ENCODE measurements at regions not wholly inside any gene's neighbourhood (a gene's known extent, or its start where the extent isn't known, plus 50 kb on each side); places are given as distances from the start of the nearest gene placed in this dataset.

DNA sequence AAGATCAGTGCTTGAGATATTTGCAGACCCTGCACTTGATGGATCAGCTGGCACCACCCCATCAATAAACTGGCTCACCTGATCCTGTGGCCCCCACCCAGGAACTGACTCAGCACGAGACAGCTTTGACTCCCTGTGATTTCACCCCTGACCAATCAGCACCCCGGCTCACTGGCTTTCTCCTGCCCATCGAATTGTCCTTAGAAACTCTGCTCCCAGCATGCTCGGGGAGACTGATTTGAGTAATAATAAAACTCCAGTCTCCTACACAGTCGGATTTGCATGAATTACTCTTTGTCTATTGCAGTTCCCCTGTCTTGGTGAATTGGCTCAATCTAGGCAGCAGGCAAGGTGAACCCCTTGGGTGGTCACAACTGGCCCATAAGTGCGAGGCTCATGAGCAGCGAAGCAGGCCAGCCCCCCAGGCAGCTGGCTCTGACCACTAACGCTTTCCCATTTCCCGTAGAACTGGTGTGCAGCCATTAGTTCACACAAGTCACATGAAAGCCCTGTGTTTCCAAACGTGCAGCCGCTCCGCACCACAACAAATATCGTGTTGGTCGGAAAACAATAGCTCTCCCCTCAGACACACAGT is 79.6 kb downstream of the RSPH3 start:
- Mint-ChIP-seq H3K9me3 (no peaks in the 10 kb centered on the region), H3K27ac (peak overlapping the region; percentile 6), H3K36me3 (no peaks in the 10 kb centered on the region), H3K4me3 (no peak overlapping the region), H3K4me1 (peaks cover 16% of the 10 kb centered on the region)
- ATAC-seq (no peak), DNase-seq (ENCODE audit: low spot score in 2 of 2) (no peak)

DNA sequence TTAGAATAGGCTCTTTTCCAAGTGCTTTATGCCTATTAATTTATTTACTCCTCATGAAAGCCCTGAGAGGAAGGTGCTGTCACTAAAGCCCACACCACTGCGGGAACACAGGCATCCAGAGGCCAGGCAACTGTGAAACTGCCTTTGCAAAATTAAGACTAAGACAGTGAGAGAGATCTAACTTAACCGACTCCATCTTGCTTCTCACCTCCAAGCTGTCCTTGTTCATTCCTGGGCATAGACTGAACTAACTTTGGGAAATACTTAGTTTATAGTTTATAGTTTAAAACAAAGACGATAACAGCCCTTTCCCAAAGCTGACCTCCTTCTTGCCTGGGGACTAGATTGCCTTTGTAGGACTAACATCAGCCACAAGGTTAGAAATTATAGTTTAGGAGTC is 80.1 kb downstream of the RSPH3 start:
- Mint-ChIP-seq H3K4me1 (peaks cover 22% of the 10 kb centered on the region), H3K36me3 (no peaks in the 10 kb centered on the region), H3K27ac (no peak overlapping the region), H3K9me3 (no peaks in the 10 kb centered on the region), H3K4me3 (no peak overlapping the region)
- no peak for DNase-seq (ENCODE audit: low spot score in 2 of 2)
- ATAC-seq, result no peak

DNA sequence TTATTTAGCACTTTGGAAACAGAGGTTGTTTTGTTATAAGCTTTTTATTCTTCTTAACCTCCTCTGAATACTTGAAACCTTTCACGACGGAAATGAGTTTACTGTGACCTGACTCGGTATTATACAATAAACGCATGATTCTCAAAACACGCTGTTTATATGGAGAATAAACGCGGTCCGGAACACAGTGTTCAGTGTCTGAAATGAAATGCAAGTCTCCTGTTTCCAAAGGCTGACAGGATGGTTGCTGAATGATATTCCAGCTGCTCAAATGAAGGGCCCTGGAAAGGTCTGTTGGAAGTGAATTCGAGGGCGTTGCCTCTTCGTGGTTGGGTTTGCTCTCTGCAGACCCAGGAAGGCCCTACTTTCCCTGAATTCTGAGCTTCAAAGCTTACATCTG is 83.4 kb downstream of the RSPH3 start:
- Mint-ChIP-seq H3K4me3 (no peak overlapping the region), H3K4me1 (peaks cover 48% of the 10 kb centered on the region), H3K9me3 (no peaks in the 10 kb centered on the region), H3K36me3 (no peaks in the 10 kb centered on the region), H3K27ac (no peak overlapping the region)
- ATAC-seq, result no peak
- no peak for DNase-seq (ENCODE audit: low spot score in 2 of 2)

DNA sequence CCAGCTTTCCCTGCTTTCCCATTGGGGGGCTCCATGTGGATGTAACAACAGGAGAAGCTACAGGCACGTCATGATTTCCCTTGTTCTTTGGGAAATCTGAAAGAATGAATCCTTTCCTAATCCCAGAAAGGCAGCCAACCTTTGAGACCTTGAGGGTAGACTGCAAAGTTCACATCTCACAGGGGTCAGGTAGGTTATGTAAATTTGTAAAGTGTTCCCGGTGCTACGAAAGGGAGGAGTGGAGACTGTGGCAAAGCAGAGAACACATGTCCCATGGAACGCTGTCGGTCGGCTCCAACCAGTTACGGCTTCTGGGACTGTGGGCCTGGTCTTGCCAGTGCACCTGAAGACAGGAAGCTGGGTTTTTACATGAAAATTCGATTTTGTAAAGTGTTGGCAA is 85.1 kb downstream of the RSPH3 start:
- no peak overlapping the region for H3K4me3 Mint-ChIP-seq
- ATAC-seq (no peak), DNase-seq (ENCODE audit: low spot score in 2 of 2) (no peak)
- H3K27ac Mint-ChIP-seq, result peak overlapping the region; percentile 64
- H3K36me3 Mint-ChIP-seq, result no peaks in the 10 kb centered on the region
- no peaks in the 10 kb centered on the region for H3K9me3 Mint-ChIP-seq
- H3K4me1 Mint-ChIP-seq, result peaks cover 61% of the 10 kb centered on the region

DNA sequence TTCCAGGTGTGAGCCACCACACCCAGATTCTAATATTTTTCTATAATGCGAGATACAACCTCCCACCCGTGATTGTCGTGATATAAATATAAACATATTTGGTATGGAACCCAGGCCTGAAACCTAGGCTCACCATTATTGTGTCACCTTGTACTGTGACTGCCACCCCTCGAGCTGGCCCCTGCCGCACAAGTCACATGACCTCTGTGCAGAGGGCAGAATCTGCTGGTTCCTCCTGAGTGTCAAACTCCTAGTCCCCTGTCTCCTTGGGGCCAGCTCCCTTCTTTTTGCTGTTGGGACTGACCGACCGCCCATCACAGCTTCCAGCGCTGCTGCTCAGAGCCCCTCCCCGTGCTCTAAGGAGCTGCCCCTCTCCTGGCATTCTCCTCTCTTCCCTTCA is 86.4 kb downstream of the RSPH3 start:
- Mint-ChIP-seq H3K36me3 (no peaks in the 10 kb centered on the region), H3K9me3 (no peaks in the 10 kb centered on the region), H3K4me3 (no peak overlapping the region), H3K4me1 (peaks cover 61% of the 10 kb centered on the region), H3K27ac (peak overlapping the region; percentile 39)
- ATAC-seq, result no peak
- no peak for DNase-seq (ENCODE audit: low spot score in 2 of 2)

DNA sequence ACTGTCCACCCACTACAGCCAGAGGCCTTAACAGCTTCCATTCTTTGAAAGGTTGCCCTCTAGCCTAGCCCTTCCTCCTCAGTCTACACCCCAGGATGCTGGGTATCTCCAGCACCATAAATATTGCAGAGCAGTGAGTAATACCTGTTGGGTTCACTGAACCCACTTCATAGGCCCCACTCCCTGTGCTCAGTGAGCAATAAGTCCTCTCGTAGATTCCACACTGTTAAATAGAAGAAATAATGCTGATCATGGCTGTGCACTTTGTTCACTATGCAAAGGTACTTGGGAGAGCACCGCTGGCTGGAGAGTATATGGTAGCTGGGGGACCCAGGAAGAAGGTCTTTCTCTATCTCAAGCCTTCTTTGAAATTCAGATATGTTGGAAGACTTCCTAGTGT is 87.3 kb downstream of the RSPH3 start:
- Mint-ChIP-seq H3K4me1 (peaks cover 55% of the 10 kb centered on the region), H3K9me3 (no peaks in the 10 kb centered on the region), H3K27ac (peak overlapping the region; percentile 89), H3K4me3 (peak overlapping the region; percentile 51), H3K36me3 (no peaks in the 10 kb centered on the region)
- DNase-seq (ENCODE audit: low spot score in 2 of 2), result no peak
- ATAC-seq, result peak; percentile 76

DNA sequence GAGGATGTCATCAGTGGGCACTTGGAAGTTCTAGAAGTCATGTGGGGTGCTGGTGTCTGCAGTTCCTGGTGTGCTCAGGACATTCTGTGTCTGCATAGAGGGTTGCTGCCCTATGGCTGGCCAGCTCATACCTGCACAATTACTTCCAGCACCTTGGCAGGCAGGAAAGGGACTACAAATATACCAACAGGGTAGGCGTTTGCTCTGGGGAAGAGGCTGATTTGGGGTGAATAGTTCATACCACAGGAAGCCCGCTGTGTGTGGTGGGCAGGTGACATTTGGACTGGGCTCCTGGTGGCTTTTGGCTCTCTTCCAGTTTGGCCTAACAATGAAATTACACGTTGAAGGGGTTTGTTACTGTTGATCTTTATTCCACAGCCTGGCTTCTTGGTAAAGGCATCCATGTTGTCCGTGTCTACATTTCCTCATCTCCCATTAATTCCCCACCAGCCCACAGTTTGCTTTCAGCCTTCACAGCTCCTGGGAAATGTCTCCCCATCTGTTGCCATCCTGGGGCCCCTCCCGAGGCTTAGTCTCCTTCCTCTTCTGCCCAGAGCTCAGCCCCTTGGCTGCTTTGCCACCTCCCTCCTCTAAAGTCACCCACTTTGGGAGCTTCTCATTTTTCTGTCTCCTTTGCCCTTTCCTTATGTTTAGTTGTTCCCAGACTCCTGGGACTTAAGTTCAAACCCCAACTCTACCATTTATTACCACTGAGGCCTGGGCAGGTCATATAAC is 88.1 kb downstream of the RSPH3 start:
- peak; percentile 78 for ATAC-seq
- H3K9me3 Mint-ChIP-seq, result peaks cover 2% of the 10 kb centered on the region
- peaks cover 48% of the 10 kb centered on the region for H3K4me1 Mint-ChIP-seq
- H3K27ac Mint-ChIP-seq, result peak overlapping the region; percentile 89
- peak overlapping the region; percentile 51 for H3K4me3 Mint-ChIP-seq
- no peak for DNase-seq (ENCODE audit: low spot score in 2 of 2)
- H3K36me3 Mint-ChIP-seq, result no peaks in the 10 kb centered on the region

DNA sequence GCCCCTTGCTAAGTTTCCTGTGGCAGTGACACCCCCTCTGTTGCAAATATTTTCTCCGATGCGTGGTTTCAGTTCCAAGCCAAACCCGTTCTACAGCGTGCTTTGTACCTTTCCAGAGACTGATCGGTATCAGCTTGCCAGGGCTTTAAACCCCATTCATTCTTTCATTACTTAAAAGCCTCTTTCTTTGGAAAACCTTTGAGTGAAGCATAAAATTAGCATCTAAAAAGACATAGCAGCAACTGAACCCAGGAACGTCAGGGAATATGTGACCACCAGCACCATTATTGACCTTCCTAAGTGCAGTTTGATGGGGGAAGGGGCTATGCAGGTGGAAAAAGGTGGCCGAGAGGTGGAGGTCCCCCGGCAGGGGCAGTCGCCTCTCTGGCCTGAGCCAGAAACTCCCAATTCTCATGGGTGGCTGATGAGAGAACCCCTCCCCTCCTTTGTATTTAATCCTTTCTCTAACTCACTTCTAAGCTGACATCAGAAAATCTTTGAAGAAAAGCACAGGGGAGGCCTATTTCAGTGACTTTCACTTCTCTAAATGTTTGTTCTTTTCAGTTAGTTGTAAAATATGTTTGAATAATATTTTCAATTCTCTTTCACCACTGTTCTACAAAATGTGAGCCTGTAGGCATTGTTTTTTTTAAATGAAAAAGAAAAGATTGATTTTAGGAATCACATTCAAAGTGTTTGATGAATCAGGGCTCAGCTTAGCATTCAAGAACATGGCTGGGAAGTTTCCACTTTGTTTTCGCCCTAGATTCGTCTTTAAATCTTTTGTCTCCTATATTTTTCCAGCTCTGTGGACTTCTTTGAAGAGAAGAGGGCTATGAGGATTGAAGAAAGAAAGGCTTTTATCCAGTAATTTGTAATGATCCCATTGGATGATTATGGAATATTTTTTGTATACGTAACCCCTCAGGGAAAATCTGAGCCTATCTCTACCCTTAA is 89.2 kb downstream of the RSPH3 start:
- no peak for DNase-seq (ENCODE audit: low spot score in 2 of 2)
- H3K4me3 Mint-ChIP-seq, result peak overlapping the region; percentile 42

DNA sequence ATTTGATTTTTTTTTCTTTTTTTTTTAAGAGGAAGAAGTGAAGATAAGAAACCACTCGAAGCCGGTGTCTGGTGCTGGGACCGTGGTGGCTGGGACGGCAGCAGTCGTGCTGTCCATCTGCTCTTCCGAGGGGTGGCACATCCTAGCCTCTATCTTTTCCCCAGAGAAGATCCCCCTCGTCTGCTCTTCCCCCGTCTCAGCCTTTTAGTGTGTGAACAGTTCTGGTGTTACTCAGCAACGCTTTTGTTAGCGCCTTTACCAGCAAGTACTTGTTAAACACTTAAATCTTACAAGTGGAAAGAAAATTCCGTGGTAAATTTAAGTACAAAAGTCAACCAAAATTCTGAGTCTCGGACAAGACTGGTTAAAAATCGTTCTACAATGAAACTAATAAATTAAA is 90.1 kb downstream of the RSPH3 start:
- H3K4me1 Mint-ChIP-seq, result peaks cover 40% of the 10 kb centered on the region
- no peaks in the 10 kb centered on the region for H3K36me3 Mint-ChIP-seq
- peaks cover 17% of the 10 kb centered on the region for H3K9me3 Mint-ChIP-seq
- peak overlapping the region; percentile 42 for H3K4me3 Mint-ChIP-seq
- no peak for DNase-seq (ENCODE audit: low spot score in 2 of 2)
- no peak for ATAC-seq
- H3K27ac Mint-ChIP-seq, result peak overlapping the region; percentile 35

More for the DNA sequence above, 89.2 kb downstream of the RSPH3 start:
- Mint-ChIP-seq H3K4me1 (peaks cover 48% of the 10 kb centered on the region), H3K27ac (peak overlapping the region; percentile 35), H3K9me3 (peaks cover 8% of the 10 kb centered on the region), H3K36me3 (no peaks in the 10 kb centered on the region)
- no peak for ATAC-seq

DNA sequence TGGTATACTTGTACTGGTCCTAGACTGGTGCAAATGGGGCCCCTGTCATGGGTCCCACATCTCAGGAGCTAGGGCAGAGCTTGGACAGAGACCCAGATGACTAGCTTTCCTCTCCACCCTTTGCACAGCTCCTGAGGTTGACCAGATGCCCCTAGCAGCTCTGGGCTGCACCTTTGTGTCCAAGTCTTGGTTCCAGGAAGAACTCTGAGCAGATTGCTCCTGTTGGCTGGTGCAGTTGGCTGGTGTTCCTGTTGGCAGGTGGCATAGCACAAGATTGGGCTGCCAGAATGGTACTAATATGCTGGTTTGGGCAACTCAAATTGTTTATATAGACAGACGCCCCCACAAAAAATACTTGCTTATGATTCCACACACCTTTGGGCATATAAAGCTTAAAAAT is 89.4 kb upstream of the EZR start:
- no peak overlapping the region for H3K27ac Mint-ChIP-seq
- no peak for DNase-seq (ENCODE audit: low spot score in 2 of 2)
- peaks cover 30% of the 10 kb centered on the region for H3K4me1 Mint-ChIP-seq
- no peaks in the 10 kb centered on the region for H3K36me3 Mint-ChIP-seq
- no peak overlapping the region for H3K4me3 Mint-ChIP-seq
- peaks cover 22% of the 10 kb centered on the region for H3K9me3 Mint-ChIP-seq
- no peak for ATAC-seq

DNA sequence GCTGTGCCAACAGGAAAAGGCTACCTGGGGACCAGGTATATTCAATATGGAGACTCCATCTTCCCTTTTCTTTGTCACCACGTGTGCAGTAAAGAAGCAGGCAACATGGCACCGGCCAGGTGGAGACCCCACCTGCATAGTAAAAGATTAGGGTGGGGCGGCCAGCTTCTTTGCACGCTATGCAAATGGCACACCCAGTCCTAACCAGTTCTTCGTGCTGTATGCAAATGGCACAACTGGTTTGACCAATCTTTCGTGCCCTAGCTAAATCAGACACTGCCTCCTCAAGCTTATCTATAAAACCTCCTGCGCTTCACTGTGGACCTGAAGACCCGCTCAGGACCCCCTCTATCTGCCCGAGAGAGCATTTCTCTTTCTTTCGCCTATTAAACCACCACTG is 88.8 kb upstream of the EZR start:
- H3K4me1 Mint-ChIP-seq, result peaks cover 27% of the 10 kb centered on the region
- ATAC-seq (no peak), DNase-seq (ENCODE audit: low spot score in 2 of 2) (no peak)
- H3K36me3 Mint-ChIP-seq, result no peaks in the 10 kb centered on the region
- no peak overlapping the region for H3K4me3 Mint-ChIP-seq
- H3K27ac Mint-ChIP-seq, result no peak overlapping the region
- H3K9me3 Mint-ChIP-seq, result peaks cover 22% of the 10 kb centered on the region

DNA sequence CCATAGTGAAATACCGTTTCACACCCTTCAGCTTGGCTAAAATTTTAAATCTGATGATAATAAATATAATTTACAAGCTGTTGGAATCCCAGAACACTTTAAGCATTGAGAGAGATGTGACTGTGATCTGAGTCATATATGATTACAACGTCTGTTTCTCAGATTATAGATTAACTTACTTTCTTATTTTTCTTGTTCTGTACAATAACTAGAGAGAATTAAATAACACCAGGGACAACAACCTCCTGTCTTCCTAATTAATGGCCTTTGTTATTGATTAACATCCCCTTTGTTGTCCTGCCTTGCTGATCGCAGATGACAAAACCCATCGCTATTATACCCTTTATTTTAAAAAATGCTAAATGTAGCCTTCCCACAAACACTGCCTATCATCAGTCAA is 87.8 kb upstream of the EZR start:
- DNase-seq (ENCODE audit: low spot score in 2 of 2) (no peak), ATAC-seq (no peak)
- H3K9me3 Mint-ChIP-seq, result peaks cover 22% of the 10 kb centered on the region
- peaks cover 17% of the 10 kb centered on the region for H3K4me1 Mint-ChIP-seq
- H3K4me3 Mint-ChIP-seq, result no peak overlapping the region
- no peaks in the 10 kb centered on the region for H3K36me3 Mint-ChIP-seq
- no peak overlapping the region for H3K27ac Mint-ChIP-seq

DNA sequence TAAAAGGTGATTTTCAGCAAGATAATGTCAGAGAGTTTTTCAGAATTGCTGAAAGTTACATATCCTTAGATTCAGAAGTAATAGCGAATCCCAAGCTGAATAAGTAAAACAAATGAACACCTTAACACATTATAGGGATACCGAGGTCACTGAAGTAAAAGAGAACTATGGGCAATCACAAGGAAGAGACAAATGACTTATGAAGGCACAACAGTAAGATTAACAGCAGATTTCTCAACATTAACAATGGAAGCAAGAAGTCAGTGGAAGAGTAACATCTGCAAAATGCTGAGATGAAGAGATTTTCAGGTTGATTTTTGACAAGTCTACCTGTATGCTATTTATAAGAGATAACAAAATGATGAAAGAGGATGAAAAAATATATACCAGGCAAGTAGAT is 86.1 kb upstream of the EZR start:
- no peak for ATAC-seq
- no peak overlapping the region for H3K4me3 Mint-ChIP-seq
- peaks cover 22% of the 10 kb centered on the region for H3K9me3 Mint-ChIP-seq
- DNase-seq (ENCODE audit: low spot score in 2 of 2), result no peak
- no peak overlapping the region for H3K27ac Mint-ChIP-seq
- no peaks in the 10 kb centered on the region for H3K36me3 Mint-ChIP-seq
- peaks cover 1% of the 10 kb centered on the region for H3K4me1 Mint-ChIP-seq

DNA sequence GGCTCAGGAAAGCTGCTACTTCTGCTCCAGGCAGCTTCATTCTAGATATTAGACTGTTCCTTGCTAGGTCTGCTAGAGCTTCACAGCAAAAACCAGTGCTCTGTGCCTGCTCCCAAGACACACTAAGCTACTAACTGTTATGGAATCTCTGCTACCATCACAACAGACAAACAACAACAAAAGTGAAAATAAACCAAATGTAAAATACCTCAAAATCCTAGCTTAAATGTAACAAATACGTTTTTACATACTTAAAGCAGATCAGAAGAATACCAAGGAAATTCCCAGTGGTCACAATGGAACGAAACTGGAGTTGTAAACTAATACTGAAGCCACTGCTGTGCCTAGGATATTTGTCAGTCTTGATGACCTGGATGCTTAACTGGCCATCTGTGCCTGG is 84.6 kb upstream of the EZR start:
- no peak for DNase-seq (ENCODE audit: low spot score in 2 of 2)
- no peak overlapping the region for H3K4me3 Mint-ChIP-seq
- no peaks in the 10 kb centered on the region for H3K4me1 Mint-ChIP-seq
- no peaks in the 10 kb centered on the region for H3K36me3 Mint-ChIP-seq
- no peak overlapping the region for H3K27ac Mint-ChIP-seq
- peaks cover 22% of the 10 kb centered on the region for H3K9me3 Mint-ChIP-seq
- no peak for ATAC-seq

DNA sequence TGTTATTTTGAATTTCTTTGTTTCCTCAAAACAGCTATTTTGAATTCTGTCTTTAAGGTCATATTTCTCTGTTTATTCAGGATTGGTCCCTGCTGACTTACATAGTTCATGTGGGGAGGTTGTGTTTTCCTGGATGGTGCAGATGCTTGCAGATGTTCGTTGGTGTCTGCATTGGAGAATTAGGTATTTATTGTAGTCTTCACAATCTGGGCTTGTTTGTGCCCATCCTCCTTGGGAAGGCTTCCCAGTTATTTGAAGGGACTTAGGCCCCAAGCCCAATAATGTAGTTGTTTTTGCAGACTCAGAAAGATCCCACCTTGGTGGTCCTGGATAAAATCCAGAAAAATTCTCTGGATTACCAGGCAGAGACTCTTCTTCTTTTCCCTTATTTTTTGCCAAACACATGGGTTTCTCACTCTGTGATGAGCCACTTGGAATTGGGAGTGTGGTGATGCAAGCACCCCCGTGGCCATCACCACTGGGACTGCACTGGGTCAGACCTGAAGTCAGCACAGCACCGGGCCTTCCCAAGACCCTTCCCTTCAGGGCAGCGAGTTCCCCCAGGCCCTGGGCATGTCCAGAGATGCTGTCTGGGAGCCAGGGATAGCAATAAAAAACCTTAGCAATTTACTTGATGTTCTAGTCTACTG is 81.6 kb upstream of the EZR start:
- DNase-seq (ENCODE audit: low spot score in 2 of 2), result no peak
- no peak overlapping the region for H3K4me3 Mint-ChIP-seq
- H3K4me1 Mint-ChIP-seq, result no peaks in the 10 kb centered on the region
- H3K36me3 Mint-ChIP-seq, result no peaks in the 10 kb centered on the region
- ATAC-seq, result no peak
- no peak overlapping the region for H3K27ac Mint-ChIP-seq
- H3K9me3 Mint-ChIP-seq, result peaks cover 14% of the 10 kb centered on the region

All from stimulated activated effector memory CD8-positive, alpha-beta T cell treated with anti-CD3 and anti-CD28 coated beads, Interleukin-12 subunit alpha, Interleukin-12 subunit beta, amount 100 ng/mL, for 72 hours (primary cell).